ENCODE measurements at regions not wholly inside any gene's neighbourhood (a gene's known extent, or its start where the extent isn't known, plus 50 kb on each side); places are given as distances from the start of the nearest gene placed in this dataset.

DNA sequence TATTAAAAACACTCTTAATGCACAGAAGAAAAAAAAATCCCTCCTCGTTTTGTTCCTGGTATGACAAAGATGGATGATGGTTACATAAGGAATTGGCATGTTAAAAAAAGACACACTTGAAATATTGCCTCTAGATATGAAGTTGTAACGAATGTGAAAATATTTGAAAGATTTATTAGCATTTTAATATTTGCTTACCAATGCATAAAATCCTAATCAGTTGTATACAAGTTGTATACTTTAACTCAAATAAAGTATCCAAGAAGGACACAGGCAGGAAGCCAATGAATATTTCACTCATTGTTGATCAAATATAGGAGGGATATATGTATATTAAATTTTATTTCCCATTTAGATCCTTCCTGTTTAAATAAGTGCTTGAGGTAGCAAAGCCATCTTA, 850.8 kb upstream of the RBFOX1 start:
- no peak for DNase-seq (ENCODE audit: extremely low read depth, low read depth)

DNA sequence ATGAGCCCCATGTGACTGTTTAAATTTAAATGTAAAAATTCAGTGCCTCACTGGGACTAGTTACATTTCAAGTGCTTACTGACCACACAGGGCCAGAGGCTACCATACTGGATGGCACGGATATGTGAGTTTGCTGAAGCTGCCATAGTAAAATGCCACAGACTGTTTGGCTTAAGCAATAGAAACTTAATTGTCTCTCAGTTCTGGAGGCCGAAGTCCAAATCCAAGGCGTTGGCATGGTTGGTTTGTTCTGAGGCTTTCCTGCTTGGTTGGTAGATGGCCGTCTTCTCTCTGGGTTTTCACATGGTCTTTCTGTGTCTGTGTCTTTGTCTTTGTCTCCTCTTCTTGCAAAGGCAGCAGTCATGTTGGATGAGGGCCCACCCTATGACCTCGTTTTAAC, 878.9 kb upstream of the RBFOX1 start:
- DNase-seq (ENCODE audit: extremely low read depth, low read depth) = no peak

DNA sequence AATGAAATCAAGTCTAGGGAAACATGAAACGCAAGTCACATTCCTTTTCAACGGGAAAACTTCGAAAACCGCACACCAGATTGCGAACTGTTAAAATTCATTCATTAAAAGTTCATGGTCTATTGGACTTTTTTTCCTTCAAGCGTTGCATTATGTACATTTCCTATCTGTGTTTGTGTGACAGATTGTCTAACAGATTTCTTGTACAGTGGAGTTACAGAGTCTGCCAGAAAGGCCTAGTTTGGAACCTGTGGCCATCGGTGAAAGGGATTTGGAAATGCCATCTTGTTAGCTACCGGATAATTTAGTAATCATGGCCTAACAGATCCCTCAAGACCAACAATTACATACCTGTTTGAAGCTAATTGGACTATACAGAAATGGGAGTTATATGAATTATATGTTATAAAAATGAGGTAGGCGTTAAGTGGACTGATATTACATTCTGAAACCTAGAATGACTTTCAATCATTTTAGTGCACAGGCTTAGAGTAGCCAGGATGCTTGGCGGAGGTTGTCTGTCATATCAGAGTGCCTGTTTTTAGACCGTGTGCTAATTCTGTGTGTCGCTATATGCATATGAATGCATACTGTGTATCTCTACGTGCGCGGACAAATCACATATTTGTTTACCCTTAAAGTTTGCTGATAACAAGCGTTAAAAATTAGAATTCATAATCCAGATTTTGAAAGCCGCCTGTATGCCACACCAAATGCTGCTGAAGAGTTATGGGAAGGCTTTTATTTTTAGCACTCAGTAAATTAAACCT, 885.4 kb upstream of the RBFOX1 start:
- DNase-seq (ENCODE audit: extremely low read depth, low read depth) = no peak

DNA sequence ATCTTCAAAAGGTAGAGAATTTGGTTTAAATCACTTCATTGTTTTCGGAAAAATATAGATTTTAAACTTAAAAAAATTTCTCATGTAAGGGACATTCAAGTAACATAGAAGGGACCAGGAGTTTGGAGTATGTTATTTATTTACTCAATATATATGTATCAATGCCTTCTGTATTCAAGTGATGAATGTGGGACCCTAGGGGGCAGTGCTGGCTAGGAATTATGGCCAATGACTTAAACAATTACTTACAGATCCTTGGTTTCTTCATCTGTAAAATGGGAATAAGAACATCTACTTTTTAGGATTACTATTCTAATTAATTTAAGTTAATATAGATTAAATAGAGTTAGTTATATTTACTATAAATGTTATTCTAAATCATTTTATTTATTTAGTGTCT, 886.3 kb upstream of the RBFOX1 start:
- DNase-seq (ENCODE audit: extremely low read depth, low read depth) = no peak

DNA sequence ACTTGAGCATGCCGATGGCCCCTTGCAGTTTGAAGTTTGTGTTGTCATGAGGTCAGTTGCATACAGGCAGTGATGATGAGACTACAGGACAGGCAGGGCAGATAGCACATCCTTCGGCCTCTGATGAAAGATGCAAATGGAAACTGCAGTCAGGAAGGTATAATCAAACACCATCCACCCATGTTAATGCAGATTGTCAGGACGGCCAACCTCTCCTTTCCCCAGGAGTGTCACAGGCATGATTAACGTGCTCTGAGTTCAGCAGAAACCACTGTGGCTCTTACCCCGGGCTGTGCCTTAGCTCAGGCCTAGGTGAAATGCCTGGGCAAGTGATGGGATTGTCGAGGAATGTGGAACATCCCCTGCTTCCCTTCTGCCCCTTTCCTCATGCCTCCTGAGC, 893.5 kb upstream of the RBFOX1 start:
- no peak for DNase-seq (ENCODE audit: extremely low read depth, low read depth)

DNA sequence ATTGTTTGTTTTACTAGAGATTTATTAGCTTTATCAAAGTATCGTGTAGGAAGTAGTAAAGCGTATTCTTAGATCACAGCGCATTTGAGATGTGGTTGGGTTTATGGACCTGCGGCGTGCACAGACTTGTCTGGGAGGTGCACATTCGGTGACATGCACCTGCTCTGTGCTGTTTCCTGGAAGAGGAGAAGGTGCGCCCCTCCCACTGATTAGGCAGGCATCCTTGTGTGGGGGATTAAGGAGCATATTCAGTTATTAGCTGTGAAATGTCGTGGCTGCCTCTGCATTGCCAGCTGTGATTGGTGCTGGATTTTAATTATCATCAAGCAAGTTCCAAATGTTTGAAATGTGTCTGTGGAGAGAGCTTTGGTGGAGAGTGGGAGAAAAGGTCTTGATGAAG, 903.8 kb upstream of the RBFOX1 start:
- no peak for DNase-seq (ENCODE audit: extremely low read depth, low read depth)

DNA sequence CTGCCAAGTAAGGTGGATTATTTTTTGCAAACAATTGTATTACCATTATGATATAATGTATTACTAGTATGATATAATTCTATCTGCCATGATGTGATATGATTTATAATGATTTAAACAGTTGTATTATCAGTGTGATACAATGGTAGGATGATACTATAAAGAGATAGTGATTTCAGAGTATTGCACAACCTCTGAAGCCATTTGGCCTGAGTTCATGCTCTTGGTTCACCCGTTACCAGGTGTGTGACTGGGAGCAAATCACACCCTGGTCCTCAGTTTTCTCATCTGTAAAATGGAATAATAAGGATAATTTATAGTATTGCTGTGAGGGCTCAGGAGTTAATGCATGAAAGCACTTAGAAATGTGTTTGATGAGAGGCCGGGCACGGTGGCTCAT, 905.0 kb upstream of the RBFOX1 start:
- no peak for DNase-seq (ENCODE audit: extremely low read depth, low read depth)

DNA sequence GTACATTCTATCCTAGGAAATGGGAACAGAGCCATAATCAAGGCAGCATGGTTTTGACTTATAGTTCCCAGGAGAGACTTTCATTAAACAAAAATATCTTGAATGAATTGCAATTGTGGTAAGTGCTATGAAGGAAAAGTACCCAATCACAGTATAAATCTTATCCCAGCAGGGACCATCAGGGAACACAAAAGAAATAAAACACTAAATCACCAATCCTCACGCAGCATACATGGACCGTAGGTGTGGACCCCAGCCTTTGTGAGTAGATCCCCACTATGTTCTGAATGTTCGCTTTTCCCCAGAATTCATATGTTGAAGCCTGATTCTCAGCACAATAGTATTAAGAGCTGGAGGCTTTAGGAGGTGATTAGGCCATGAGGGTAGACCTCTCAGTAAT, 925.0 kb upstream of the RBFOX1 start:
- DNase-seq (ENCODE audit: extremely low read depth, low read depth) = no peak

DNA sequence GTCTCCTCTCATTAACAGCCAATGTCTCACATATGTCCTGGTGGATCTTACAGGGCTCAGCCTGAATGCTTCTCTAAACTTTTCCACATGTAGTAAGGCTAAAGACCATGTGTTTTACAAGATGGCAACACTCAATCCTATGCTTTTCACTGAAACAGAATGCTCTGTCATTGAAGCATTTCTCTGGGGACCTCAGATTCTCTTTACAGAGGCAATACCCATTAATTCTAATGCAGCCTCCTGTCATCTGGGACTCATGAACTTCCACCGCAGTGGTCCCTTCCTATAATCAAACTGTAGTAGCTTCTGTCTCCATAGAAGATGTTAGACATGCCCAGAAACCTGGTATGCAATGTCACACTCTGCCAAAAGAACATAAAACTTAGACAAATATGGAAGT, 926.6 kb upstream of the RBFOX1 start:
- no peak for DNase-seq (ENCODE audit: extremely low read depth, low read depth)

DNA sequence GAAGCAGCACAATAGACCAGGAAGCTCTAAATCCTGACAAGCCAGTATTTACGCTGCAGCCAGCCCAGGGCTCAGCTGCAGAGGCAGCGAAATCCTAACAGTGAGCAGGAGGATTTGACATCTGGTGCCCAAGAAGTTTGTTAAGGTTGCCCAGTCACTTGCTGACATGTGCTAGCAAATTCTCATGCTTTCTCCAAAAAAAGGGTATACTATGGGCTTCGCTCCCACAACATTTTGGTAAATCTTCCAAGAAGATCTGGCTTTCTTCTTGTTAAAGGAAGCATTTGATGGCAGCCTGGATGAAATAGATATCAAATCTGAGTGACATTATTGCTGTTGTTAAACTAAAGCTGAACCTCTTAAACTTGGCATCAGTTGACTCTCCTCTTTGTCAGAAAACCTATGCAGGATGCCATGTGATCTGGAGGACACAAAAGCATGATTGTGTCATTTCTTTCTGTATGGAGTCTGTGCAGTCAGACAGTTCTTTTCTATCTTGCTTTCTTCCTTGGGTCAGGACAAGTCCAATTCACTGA, 949.7 kb upstream of the RBFOX1 start:
- no peak for DNase-seq (ENCODE audit: extremely low read depth, low read depth)

DNA sequence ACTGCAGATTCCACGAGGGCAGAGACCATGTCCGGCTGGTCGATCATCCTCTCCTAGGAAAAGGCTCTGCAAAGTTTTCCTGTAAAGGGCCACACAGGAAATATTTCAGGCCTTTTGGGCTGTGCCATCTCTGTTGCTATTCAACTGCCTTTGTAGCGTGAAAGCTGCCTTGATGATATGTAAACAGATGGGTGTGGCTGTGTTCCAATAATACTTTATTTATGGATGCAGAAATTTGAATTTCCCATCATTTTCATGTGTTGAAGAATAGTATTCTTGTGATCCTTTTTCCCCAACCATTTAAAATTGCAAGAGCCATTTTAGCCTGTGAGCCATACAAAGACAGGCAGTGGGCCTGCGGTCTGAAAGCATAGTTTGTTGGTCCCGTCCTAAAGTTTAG, 950.7 kb upstream of the RBFOX1 start:
- DNase-seq (ENCODE audit: extremely low read depth, low read depth) = no peak

DNA sequence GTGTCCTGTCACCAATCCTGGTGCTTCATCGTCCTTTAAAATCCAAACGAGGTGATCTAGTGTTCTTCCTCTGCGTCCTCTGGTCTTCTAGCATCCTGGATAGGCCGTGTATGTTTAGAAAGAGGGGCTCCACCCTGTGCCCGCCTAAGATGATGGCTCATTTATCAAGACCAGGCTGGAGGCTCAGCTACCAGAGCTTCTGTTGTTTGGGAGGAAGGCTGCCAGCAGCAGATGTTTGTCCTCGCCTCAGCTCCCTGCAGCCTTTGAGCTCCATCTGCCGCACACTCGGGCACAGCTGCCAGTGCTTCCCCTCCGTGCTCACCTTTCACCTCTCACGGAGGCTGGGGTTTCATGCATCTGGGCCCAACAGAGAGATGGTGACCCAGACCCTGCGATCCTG, 954.7 kb upstream of the RBFOX1 start:
- DNase-seq (ENCODE audit: extremely low read depth, low read depth) = no peak

DNA sequence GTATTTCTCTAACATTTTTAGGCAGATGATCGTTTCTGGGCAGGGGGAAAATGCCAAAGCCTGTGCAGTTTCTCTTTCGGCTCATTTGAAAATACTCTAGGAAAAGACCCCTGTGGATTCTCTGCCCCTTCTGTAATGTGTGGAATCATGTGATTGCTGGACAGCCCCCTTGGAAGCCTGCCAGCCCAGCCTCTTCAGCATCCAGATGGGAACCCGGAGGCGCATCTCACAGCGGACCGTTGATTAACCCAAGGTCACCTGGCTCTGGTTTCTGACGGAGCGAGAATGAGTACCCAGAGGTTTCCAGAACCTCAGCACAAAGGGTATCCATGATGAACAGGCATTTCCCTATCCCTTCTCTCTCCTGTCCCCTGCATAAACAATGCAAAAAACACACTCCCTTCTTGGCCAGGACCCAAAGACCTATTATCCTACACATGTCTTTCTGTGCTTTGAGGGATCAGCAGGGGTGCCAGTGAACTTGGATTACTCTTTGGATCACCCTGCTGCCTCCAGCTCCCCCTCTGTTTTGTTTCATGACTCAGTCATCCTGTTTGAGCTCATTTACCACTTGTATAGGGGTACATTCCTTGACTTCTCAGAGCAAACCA, 957.1 kb upstream of the RBFOX1 start:
- no peak for DNase-seq (ENCODE audit: extremely low read depth, low read depth)

DNA sequence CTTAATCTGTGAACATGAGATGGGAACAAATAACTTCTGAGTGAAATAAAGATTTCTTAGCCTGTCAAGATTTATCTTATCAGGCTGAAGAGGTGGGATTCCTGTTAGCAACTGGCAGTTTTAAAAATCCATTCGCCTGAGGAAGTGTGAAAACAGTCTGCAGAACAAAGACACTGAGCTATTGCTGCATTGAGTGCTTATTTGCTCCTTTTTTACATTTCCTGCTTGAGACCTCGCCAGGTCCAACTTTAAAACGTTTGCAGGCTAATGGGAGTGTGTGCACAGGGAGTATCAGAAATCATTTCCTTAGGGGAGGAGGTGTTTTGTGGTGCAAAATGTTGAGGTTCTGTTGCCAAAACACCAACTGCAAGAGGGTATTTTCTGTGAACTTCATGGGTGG, 957.8 kb upstream of the RBFOX1 start:
- DNase-seq (ENCODE audit: extremely low read depth, low read depth) = no peak

DNA sequence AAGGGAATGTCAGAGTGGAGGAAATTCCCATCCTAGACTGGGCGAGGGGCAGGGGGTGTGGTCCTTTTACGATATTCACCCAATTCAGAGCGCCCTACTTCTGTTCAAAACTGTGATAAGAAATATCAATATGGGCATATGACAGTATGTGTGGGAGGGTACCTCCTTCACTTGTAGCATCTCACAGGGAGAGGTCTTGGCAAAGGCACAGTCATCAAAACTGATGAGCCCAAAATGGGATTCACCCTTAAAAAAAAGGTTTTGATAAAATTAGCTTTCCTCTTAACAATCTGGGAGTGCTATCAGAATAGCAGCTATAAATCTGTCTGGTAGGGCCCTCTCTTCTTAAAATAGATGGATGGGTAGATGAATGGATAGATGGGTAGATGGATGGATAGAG, 967.8 kb upstream of the RBFOX1 start:
- DNase-seq (ENCODE audit: extremely low read depth, low read depth) = no peak

DNA sequence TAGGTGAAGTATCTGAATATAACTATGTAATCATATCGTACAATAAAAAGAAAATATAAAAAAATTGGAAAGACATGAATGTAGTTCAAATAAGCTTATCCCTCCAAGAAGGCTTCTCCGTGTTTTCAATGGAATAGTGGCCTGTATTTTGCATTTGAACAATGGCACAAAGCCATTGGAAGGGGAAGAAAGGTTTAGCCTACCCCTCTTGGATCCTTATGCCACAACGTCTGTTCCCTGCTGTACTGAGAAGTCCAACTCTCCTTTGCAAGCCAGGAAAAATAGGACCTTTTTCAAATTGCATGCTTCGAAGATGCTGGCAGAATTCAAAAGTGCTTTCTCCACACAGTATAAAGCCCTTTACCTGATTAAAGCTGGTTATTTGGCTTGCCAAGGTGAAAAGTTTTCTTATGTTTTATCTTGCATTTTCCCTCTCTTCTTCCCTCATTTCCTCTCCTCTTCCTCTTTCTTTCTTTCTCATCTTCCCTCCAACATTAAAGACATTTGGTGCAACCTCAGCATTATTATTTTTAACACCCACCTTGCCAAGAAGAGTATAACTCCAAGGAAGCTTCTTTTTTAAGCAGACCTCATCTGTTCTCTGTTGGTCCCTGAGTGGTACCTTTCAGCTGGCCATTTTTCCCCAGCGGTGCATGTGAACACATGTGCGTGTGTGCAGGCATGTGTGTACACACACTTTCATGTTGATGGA, 968.6 kb upstream of the RBFOX1 start:
- no peak for DNase-seq (ENCODE audit: extremely low read depth, low read depth)

DNA sequence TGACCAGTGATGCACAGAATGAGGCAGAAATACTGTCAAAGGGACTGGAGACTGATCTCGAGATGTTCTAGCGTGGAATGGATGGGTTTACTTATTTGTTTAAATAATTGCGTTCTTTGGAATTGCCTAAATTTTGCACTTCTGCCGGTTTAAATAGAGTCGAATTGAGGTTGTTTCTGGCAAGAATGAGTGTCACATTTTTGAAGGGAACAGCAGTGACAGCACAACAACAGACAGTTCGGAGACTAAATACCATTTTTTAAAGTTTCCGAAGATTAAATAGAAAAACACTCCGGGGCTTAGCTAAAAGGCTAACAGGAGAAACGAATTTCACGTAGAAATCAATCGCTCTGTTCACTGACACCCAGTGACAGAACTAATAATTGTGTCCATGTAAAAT, 969.2 kb upstream of the RBFOX1 start:
- no peak for DNase-seq (ENCODE audit: extremely low read depth, low read depth)

DNA sequence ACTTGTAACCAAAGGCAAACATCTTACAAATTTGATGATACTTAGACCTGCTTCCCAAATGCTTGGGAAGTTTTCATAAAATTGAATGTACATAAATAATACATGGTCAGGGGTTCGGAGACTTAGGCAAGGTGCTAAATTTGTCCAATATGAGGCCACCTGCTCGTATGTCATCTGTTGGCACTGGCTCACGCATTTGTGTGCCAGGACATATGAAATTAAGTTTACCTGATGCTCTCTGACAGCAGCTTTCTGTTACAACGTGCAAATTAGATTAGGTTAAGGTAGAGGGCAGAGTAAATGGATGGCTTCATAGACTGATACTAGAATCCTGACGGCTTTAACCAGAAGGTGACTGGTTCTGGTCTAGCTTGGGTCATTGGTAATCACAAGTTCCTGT, 970.3 kb upstream of the RBFOX1 start:
- DNase-seq (ENCODE audit: extremely low read depth, low read depth) = no peak

DNA sequence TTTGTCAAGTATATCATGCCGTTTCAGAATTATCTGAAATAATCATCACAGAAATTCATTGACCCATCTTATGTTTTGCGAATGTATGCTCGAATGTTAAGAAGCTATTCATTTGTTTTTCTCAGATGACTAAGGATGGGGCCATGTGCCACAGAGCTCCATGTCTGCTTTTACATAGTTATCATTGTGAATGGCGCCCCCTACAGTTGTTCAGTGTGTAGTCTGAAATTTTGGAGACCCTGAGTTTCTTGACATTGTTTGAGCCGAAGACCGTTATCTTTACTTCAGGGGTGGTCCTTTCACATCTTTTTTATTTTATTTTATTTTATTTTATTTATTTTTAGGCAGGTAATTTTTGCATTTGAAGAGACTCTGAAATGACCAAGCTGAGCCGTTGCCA, 972.0 kb upstream of the RBFOX1 start:
- DNase-seq (ENCODE audit: extremely low read depth, low read depth) = no peak

DNA sequence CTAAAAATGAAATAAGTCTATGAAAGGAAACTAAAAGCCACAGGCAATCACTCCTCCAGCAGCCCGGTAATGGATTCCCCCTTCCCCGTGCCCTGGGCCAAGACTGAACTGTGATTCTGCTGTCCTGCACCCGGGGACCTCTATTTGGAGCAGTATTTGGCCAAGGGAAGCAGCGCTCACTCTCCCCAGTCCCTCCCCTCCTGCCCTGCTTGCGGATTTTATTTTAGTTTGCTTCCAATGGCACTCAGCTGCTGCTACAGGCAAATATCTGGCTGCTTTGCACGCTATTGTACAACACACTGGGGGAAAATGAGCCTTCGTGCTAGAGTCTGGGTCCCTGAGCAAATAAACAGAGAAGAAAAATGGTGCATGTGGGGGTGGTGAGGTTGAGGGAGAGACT, 975.7 kb upstream of the RBFOX1 start:
- no peak for DNase-seq (ENCODE audit: extremely low read depth, low read depth)

DNA sequence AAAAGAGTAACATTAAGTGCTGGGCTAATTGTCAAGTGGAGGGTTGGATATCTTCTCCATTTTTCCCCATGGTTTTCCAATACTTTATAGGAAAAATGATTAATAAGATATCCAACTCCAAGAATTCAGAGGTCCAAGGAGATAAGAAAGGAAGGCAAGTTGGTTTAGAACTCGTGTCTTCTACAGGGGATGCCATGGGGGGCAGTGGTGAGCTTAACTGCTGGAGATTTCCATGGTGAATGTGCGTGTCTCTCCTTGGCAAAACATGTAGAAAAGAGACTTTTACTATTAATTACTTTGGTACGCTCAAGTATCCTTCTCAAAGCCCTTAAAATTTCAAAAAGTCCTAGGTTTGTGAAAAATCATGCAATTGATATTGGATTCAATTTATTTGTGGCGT, 982.9 kb upstream of the RBFOX1 start:
- no peak for DNase-seq (ENCODE audit: extremely low read depth, low read depth)

DNA sequence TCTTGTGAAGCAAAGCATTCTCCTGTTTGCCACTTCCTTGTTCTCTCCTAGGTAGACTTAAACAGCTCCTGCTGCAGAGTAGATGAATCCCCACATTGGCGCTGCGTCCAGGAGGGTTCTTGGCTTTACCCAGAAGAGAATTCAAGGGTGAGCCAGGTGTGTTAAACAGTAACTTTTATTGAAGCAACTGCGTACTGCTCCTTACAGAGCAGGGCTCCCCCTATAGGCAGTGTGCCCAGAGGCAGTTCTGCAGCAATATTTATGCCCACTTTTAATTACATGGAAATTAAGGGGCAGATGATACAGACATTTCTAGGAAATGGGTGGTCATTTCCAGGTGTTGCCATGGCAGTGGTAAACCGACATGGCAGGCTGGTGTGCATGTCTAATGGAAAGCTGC, 987.6 kb upstream of the RBFOX1 start:
- no peak for DNase-seq (ENCODE audit: extremely low read depth, low read depth)
